K562 (cell line): ENCODE measurements at regions not wholly inside any gene's neighbourhood (a gene's known extent, or its start where the extent isn't known, plus 50 kb on each side); places are given as distances from the start of the nearest gene placed in this dataset.

Experiments
- ATAC-seq: fragments of 200-7000 bp; cut with Tn5 transposase; 3 replicates; pipeline ENCODE4 v1.9.1; 2020; ENCODE audit warnings: moderate library complexity
- BruUV-seq: library from RNA; stranded (reverse); fragments of 400-500 nt; replicated peaks from 2 replicates; lab custom pipeline; 2021; lab: Mats Ljungman, UMichigan
- CTCF ChIA-PET: fragments of 300-600 bp; formaldehyde crosslinking; extraction: SDS; loops from one replicate; lab custom pipeline; 2021; ENCODE audit warnings: low intra/inter-chr PET ratio; lab: Yijun Ruan, JAX
- POLR2A ChIA-PET: fragments of 300-600, 350-650 bp; sonication (Branson Sonifier 250); formaldehyde crosslinking; extraction: SDS; loops from one replicate; lab custom pipeline; 2021; ENCODE audit warnings: antibody characterized with exemption, inconsistent platforms; lab: Yijun Ruan, JAX
- DNase-seq, 4 experiments: peaks; one replicate each; pipeline versions ENCODE4 v3.0.0 to v3.0.0-alpha.2; 2011 to 2018; ENCODE audit warnings: low spot score in 3 of 4, mixed read lengths in 3 of 4; ENCODE audit errors: extremely low read depth in 1 of 4
- FAIRE-seq: peaks from 2 replicates; lab custom pipeline; 2011; peaks lifted over from hg19 to GRCh38; lab: Jason Lieb, UNC
- H2AFZ ChIP-seq: 2 replicates; pipeline ENCODE4 v1.6.0; 2011; ENCODE audit warnings: low read depth, low read length, control low read depth, inconsistent platforms
- H3K27ac ChIP-seq: fragments of 200-600 bp; 3 replicates; pipeline ENCODE4 v1.8.0; 2011; ENCODE audit warnings: low read depth, mild to moderate bottlenecking, control low read depth, inconsistent platforms, low read length, moderate library complexity, mixed read lengths; ENCODE audit errors: extremely low read depth
- H3K27me3 ChIP-seq, 2 experiments: fragments of 300-600 bp in 1 of 2; 2 replicates in 1 of 2; 3 replicates in 1 of 2; pipeline versions ENCODE4 v1.6.0 to v1.8.0; 2011; ENCODE audit warnings: inconsistent platforms in 2 of 2, low read length in 2 of 2, mild to moderate bottlenecking in 1 of 2, mixed read lengths in 1 of 2, moderate library complexity in 1 of 2; ENCODE audit not compliant: control insufficient read depth in 2 of 2, insufficient read depth in 2 of 2
- H3K36me3 ChIP-seq: fragments of 300-600 bp; 3 replicates; pipeline ENCODE4 v1.8.0; 2011; ENCODE audit warnings: mild to moderate bottlenecking, low read length, inconsistent platforms; ENCODE audit not compliant: control insufficient read depth, insufficient read depth
- H3K4me1 ChIP-seq, 2 experiments: fragments of 200-600 bp in 1 of 2; replicated peaks in 1 of 2; 2 replicates in 1 of 2; 3 replicates in 1 of 2; pipeline versions ENCODE4 v1.5.1 to v1.8.0; 2011; ENCODE audit warnings: inconsistent platforms in 2 of 2, low read length in 2 of 2, mild to moderate bottlenecking in 1 of 2, mixed read lengths in 1 of 2, moderate library complexity in 1 of 2; ENCODE audit not compliant: control insufficient read depth in 2 of 2, insufficient read depth in 2 of 2
- H3K4me2 ChIP-seq: 2 replicates; pipeline ENCODE4 v1.6.1; 2011; ENCODE audit warnings: low read length, control low read depth, inconsistent platforms, mixed read lengths; ENCODE audit not compliant: insufficient read depth
- H3K4me3 ChIP-seq: fragments of 200-600 bp; sonication (generic), shearing (Covaris generic); 2 replicates; pipeline ENCODE4 v1.5.1; 2016; ENCODE audit warnings: control low read depth, inconsistent platforms
- H3K79me2 ChIP-seq: fragments of 200-600 bp; 3 replicates; pipeline ENCODE4 v1.8.0; 2011; ENCODE audit warnings: low read length, inconsistent platforms; ENCODE audit not compliant: control insufficient read depth, insufficient read depth
- H3K9ac ChIP-seq, 2 experiments: 2 replicates each; pipeline versions ENCODE4 v1.6.0 to v1.6.1; 2011; ENCODE audit warnings: low read depth in 2 of 2, low read length in 2 of 2, control low read depth in 1 of 2, inconsistent platforms in 1 of 2, mild to moderate bottlenecking in 1 of 2, mixed read lengths in 1 of 2; ENCODE audit not compliant: insufficient read depth in 1 of 2
- H3K9me1 ChIP-seq: one replicate; pipeline ENCODE4 v1.6.0; 2011; ENCODE audit warnings: inconsistent platforms, mild to moderate bottlenecking, low read length, moderate library complexity; ENCODE audit not compliant: control insufficient read depth, insufficient read depth
- H3K9me3 ChIP-seq: replicated peaks from 2 replicates; pipeline ENCODE4 v1.5.1; 2011; ENCODE audit warnings: low read depth, low read length, inconsistent platforms; ENCODE audit not compliant: control insufficient read depth, insufficient read depth
- H4K20me1 ChIP-seq: replicated peaks from 2 replicates; pipeline ENCODE4 v1.6.1; 2011; ENCODE audit warnings: low read length, inconsistent platforms, mixed read lengths; ENCODE audit not compliant: control insufficient read depth, insufficient read depth
- ATF6 ChIP-seq: sonication (generic); formaldehyde crosslinking; IDR thresholded peaks from 2 replicates; pipeline ENCODE4 v1.4.0; 2020; ENCODE audit warnings: mild to moderate bottlenecking, missing genetic modification reagents
- DLX4 ChIP-seq: fragments of 250-450 bp; sonication (Bioruptor Pico); IDR thresholded peaks from 2 replicates; pipeline ENCODE4 v1.6.1; 2021; ENCODE audit warnings: mild to moderate bottlenecking
- ERF ChIP-seq: fragments of 450-650 bp; formaldehyde crosslinking; IDR thresholded peaks from 2 replicates; pipeline ENCODE4 v1.4.0; 2020; ENCODE audit warnings: mild to moderate bottlenecking, mixed read lengths
- HDGF ChIP-seq: fragments of 450-650 bp; IDR thresholded peaks from 2 replicates; pipeline ENCODE4 v1.6.1; 2016
- HES1 ChIP-seq: fragments of 450-650 bp; IDR thresholded peaks from 2 replicates; pipeline ENCODE4 v1.6.1; 2016; ENCODE audit warnings: low read depth, mild to moderate bottlenecking, moderate library complexity
- HLTF ChIP-seq: fragments of 450-650 bp; IDR thresholded peaks from 2 replicates; pipeline ENCODE4 v1.6.1; 2016
- KDM4B ChIP-seq, 2 experiments: fragments of 450-650 bp in 1 of 2; sonication (generic) in 1 of 2; IDR thresholded peaks; 2 replicates each; pipeline ENCODE4 v1.6.1; 2016 to 2017; ENCODE audit warnings: borderline replicate concordance in 2 of 2, antibody characterized with exemption in 1 of 2, low read depth in 1 of 2, mild to moderate bottlenecking in 1 of 2
- MED1 ChIP-seq: sonication (generic); formaldehyde crosslinking; IDR thresholded peaks from 2 replicates; pipeline ENCODE4 v1.8.1; 2023; ENCODE audit warnings: missing genetic modification reagents, borderline replicate concordance
- NFXL1 ChIP-seq: fragments of 450-650 bp; formaldehyde crosslinking; IDR thresholded peaks from 2 replicates; pipeline ENCODE4 v1.4.0; 2021; ENCODE audit warnings: mild to moderate bottlenecking
- SREBF2 ChIP-seq: sonication (generic); formaldehyde crosslinking; IDR thresholded peaks from 2 replicates; pipeline ENCODE4 v1.4.0; 2020; ENCODE audit warnings: mild to moderate bottlenecking, missing genetic modification reagents
- TCF7 ChIP-seq: sonication (generic); IDR thresholded peaks from 2 replicates; pipeline ENCODE4 v1.6.1; 2016; ENCODE audit warnings: antibody characterized with exemption, borderline replicate concordance
- ZBTB9 ChIP-seq: fragments of 450-650 bp; formaldehyde crosslinking; IDR thresholded peaks from 2 replicates; pipeline ENCODE4 v1.4.0; 2020; ENCODE audit warnings: mild to moderate bottlenecking, moderate library complexity
- ZNF24 ChIP-seq: fragments of 450-650 bp; IDR thresholded peaks from 2 replicates; pipeline ENCODE4 v1.6.1; 2016
- ZNF444 ChIP-seq: fragments of 250-450 bp; sonication (Bioruptor Pico); IDR thresholded peaks from 2 replicates; pipeline ENCODE4 v1.4.0; 2020; ENCODE audit warnings: mild to moderate bottlenecking, moderate library complexity
- ZNF592 ChIP-seq: fragments of 450-650 bp; IDR thresholded peaks from 2 replicates; pipeline ENCODE4 v1.6.1; 2017; ENCODE audit warnings: antibody characterized with exemption, mild to moderate bottlenecking
- in situ Hi-C: fragments of 300-500 bp; cut with MboI; formaldehyde crosslinking; loops from 4 replicates; pipeline ENCODE4 v1.15.0; 2018; ENCODE audit warnings: inconsistent platforms, mixed read lengths
- intact Hi-C: fragments of 100-400 bp; cut with micrococcal nuclease; formaldehyde crosslinking; loops from 2 replicates; pipeline ENCODE4 v1.14.2; 2022

- in situ Hi-C loops, result no loop called here
- Histone ChIP-seq H3K27ac (no peak overlapping the region), H3K9ac (no peak overlapping the region), H2AFZ (no peak overlapping the region), H3K4me1 (no peaks in the 10 kb centered on the region), H3K9me1 (no peaks in the 10 kb centered on the region), H3K36me3 (no peaks in the 10 kb centered on the region), H3K27me3 (no peaks in the 10 kb centered on the region), H3K9me3 (no peaks in the 10 kb centered on the region), H4K20me1 (no peaks in the 10 kb centered on the region), H3K4me2 (no peak overlapping the region), H3K79me2 (no peaks in the 10 kb centered on the region), H3K4me3 (no peak overlapping the region)
- POLR2A ChIA-PET, result no interaction called here
- BruUV-seq, result no TSS peak
- no peak for FAIRE-seq
- CTCF ChIA-PET, result no interaction called here
- intact Hi-C loops, result no loop called here
- no peak for DNase-seq
- no peak for ATAC-seq
- TF ChIP-seq DLX4 (no peak), ATF6 (CRISPR knock-in tag) (no peak), ZNF592 (no peak), ZNF444 (CRISPR knock-in tag) (no peak), HES1 (no peak), ZNF24 (no peak), TCF7 (no peak), HDGF (no peak), ERF (CRISPR knock-in tag) (no peak), KDM4B (IDR thresholded peaks at IDR 0.05; ENCODE audit: borderline replicate concordance in 2 of 2, low read depth in 1 of 2) (no peak), NFXL1 (CRISPR knock-in tag) (no peak), HLTF (no peak), SREBF2 (CRISPR knock-in tag) (no peak), MED1 (CRISPR knock-in tag) (no peak), ZBTB9 (CRISPR knock-in tag) (no peak)
Observed at GRCh38 chr1:105398909-105399308, 1649.2 kb downstream of the AMY1C start.
